ENCODE measurements at regions not wholly inside any gene's neighbourhood (a gene's known extent, or its start where the extent isn't known, plus 50 kb on each side); places are given as distances from the start of the nearest gene placed in this dataset.

GRCh38 chr3:41053220-41053619 is 146.1 kb upstream of the CTNNB1 start:
- DNase-seq = peak; percentile 30

GRCh38 chr3:41060106-41060505 is 139.2 kb upstream of the CTNNB1 start:
- DNase-seq = no peak

- DNase-seq = no peak
These were observed 135.2 kb upstream of the CTNNB1 start for GRCh38 chr3:41064070-41064469.

- DNase-seq = no peak
These were observed 134.8 kb upstream of the CTNNB1 start for GRCh38 chr3:41064526-41064925.

GRCh38 chr3:41065340-41065739 is 134.0 kb upstream of the CTNNB1 start:
- DNase-seq = no peak

GRCh38 chr3:41073190-41073589 is 126.1 kb upstream of the CTNNB1 start:
- no peak for DNase-seq

- DNase-seq = no peak
These were observed 123.3 kb upstream of the CTNNB1 start for GRCh38 chr3:41075975-41076374.

- no peak for DNase-seq
These were observed 122.9 kb upstream of the CTNNB1 start for GRCh38 chr3:41076399-41076798.

- DNase-seq = no peak
These were observed 119.2 kb upstream of the CTNNB1 start for GRCh38 chr3:41080141-41080540.

GRCh38 chr3:41088882-41089281 is 110.4 kb upstream of the CTNNB1 start:
- no peak for DNase-seq

GRCh38 chr3:41089566-41089965 is 109.7 kb upstream of the CTNNB1 start:
- DNase-seq = no peak

- no peak for DNase-seq
These were observed 106.5 kb upstream of the CTNNB1 start for GRCh38 chr3:41092844-41093243.

GRCh38 chr3:41093476-41093875 is 105.8 kb upstream of the CTNNB1 start:
- DNase-seq = no peak

- no peak for DNase-seq
These were observed 105.0 kb upstream of the CTNNB1 start for GRCh38 chr3:41094351-41094750.

- DNase-seq = no peak
These were observed 103.6 kb upstream of the CTNNB1 start for GRCh38 chr3:41095702-41096101.

- no peak for DNase-seq
These were observed 101.3 kb upstream of the CTNNB1 start for GRCh38 chr3:41097896-41098496.

GRCh38 chr3:41101231-41101630 is 98.1 kb upstream of the CTNNB1 start:
- DNase-seq = no peak

- DNase-seq = no peak
These were observed 97.2 kb upstream of the CTNNB1 start for GRCh38 chr3:41102053-41102556.

- DNase-seq = no peak
These were observed 96.6 kb upstream of the CTNNB1 start for GRCh38 chr3:41102750-41103149.

GRCh38 chr3:41103200-41103599 is 96.1 kb upstream of the CTNNB1 start:
- DNase-seq = no peak

- DNase-seq = no peak
These were observed 95.2 kb upstream of the CTNNB1 start for GRCh38 chr3:41104147-41104546.

- no peak for DNase-seq
These were observed 92.6 kb upstream of the CTNNB1 start for GRCh38 chr3:41106691-41107090.

GRCh38 chr3:41111011-41111410 is 88.3 kb upstream of the CTNNB1 start:
- no peak for DNase-seq

GRCh38 chr3:41112466-41112865 is 86.8 kb upstream of the CTNNB1 start:
- DNase-seq = no peak

GRCh38 chr3:41115069-41115468 is 84.2 kb upstream of the CTNNB1 start:
- DNase-seq = no peak

All from stimulated activated CD4-positive, alpha-beta T cell treated with anti-CD3 and anti-CD28 coated beads, Interleukin-15, amount 100 ng/mL, for 24 hours (primary cell).